Right forelimb (tissue), 1 donor: ENCODE measurements at regions not wholly inside any gene's neighbourhood (a gene's known extent, or its start where the extent isn't known, plus 50 kb on each side); places are given as distances from the start of the nearest gene placed in this dataset.

Source experiments
- DNase-seq: peaks from one replicate; pipeline ENCODE4 v3.0.0-alpha.2; 2018

DNA sequence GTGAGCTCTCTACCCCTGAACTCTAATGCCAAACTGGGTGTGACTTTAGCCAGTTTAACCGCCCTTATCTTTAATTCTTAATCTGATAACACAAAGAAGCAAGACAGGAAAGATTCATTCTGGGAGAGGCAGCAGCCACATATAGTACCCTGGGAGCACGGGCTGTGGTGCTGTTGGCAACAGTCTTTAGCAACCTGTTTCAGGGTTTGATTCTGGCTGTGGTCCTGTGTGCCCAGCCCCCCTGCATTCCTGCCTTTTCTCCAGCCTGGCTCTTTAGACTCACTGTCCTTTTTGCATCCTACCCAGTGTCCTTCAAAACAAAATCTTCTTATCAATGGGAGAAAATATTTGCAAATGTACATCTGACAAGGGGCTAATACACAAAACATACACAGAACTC lies 275.2 kb downstream of the GXYLT1 start:
- DNase-seq: no peak

GRCh38 chr12:41866878-41867430 lies 277.7 kb downstream of the GXYLT1 start:
- DNase-seq: no peak

- no peak for DNase-seq
These were observed 288.4 kb downstream of the GXYLT1 start for GRCh38 chr12:41856228-41856627.

GRCh38 chr12:41850046-41850445 lies 294.6 kb downstream of the GXYLT1 start:
- no peak for DNase-seq

- DNase-seq: no peak
These were observed 298.0 kb downstream of the GXYLT1 start for GRCh38 chr12:41846718-41847117.

DNA sequence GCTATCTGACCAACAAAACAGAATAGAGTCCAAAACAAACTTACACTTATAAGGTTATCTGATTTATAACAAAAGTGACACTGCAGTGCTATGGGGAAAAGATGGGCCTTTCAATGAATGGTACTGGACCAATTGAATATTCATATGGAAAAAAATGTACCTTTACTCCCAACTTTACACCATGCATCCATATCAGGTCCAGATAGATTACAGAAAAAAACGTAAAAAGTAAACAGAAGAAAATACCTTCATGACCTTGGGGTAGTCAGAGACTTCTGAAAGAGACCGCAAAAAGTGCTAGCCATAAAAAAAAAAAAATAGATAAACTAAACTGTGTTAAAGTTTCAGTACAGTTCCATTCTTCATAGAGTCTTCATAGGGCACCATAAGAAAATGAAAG lies 308.3 kb downstream of the GXYLT1 start:
- no peak for DNase-seq

- no peak for DNase-seq
These were observed 309.1 kb downstream of the GXYLT1 start for GRCh38 chr12:41835556-41835955.

GRCh38 chr12:41819948-41820347 lies 324.7 kb downstream of the GXYLT1 start:
- DNase-seq: no peak

DNA sequence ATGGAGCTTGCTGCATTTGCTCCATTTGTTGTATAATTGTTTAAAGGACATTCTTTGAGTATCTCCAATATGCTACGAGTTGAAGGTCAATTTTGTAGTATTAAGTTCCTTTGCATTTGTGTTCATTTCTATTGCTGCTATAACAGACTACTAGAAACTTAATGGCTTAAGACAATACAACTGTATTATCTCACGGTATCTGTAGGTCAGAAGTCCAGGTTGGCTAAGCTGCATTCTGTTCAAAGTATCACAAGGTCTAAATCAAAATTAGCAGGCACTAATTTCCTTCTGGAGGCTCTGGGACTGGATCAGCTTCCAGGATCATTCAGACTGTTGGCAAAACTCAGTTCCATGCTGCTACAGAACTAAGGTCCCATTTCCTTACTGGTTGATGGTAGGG lies 340.6 kb downstream of the GXYLT1 start:
- DNase-seq: no peak

DNA sequence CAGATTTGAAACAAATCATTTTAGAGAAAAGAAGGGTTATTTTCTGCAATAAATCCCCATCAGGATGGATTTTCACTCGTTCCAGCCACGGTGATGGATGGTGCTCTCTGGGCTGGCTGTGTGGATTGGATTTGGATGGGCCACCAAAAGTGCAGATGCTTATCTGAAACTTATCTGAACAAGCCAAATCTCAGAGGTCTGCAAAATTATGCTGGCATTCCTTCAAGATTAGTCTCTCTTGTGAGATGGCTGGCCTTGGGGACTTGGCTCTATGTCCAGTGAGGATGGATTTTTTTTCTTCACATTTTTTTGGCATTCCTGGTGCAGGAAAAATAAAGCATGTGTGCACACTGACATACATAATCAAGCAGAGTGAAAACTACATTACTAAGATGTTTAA lies 341.9 kb downstream of the GXYLT1 start:
- no peak for DNase-seq

GRCh38 chr12:41801261-41801660 lies 343.4 kb downstream of the GXYLT1 start:
- no peak for DNase-seq

DNA sequence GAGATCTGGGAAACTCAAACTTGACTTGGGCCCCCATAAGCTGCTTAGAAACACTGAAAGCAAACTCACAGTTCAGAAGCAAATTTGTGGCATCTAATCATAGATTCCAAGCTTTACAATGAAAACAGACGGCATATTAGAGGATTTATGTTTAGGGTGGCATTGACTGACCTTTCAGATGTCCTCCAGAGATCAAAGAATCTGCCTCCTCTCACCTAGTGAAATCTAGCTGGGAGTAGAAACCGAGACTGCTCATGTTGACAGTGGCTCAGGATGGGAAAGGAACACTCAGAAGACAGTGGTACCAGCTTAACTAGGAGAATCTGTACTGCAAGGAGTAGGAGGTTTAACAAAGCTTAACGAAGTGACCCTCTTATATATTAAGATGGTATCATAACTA lies 345.0 kb downstream of the GXYLT1 start:
- no peak for DNase-seq

- DNase-seq: no peak
These were observed 348.8 kb downstream of the GXYLT1 start for GRCh38 chr12:41795910-41796309.

DNA sequence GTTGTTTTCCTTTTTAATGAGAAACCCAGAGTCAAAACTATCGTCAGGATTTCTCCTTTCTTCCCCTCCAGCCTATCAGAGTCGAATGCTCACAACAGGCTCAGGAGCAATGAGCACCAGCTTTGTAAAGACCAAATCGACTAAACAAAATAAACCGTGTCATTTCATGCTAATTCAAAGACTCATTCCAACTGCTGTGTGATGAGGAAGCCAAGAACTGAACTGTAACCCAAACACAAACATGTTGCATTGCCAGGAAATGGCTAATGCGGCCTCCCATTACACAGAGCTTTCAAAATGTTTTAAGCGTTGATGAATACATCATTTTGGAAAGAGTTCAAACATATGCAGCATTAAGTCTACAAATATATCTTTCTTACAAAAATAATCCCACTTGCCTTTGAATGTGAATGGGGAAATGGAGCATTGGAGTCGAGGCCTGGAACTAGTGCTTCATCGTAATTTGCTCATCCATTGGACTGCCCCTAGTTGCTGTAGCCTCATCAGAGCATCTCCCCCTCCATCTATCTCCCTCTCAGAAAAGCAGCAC lies 349.5 kb downstream of the GXYLT1 start:
- DNase-seq: no peak

GRCh38 chr12:41794336-41794735 lies 350.3 kb downstream of the GXYLT1 start:
- DNase-seq: no peak

GRCh38 chr12:41784957-41785356 lies 359.7 kb downstream of the GXYLT1 start:
- no peak for DNase-seq

DNA sequence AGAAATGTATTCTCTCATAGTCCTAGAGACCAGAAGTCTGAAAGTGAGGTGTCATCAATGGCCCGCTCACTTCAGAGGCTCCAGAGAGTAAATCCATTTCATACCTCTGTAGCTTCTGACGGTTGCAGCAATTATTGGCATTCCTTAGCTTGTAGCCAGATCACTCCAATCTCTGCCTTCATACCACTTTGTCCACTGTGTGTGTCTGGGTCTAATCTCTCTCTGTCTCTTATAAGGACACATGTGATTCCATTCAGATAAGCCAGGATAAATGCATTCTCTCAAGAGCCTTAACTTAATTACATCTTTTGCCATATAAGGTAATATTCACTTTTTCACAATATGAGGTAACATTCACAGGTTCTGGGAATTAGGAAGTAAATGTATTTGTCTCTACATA lies 365.7 kb downstream of the GXYLT1 start:
- no peak for DNase-seq

DNA sequence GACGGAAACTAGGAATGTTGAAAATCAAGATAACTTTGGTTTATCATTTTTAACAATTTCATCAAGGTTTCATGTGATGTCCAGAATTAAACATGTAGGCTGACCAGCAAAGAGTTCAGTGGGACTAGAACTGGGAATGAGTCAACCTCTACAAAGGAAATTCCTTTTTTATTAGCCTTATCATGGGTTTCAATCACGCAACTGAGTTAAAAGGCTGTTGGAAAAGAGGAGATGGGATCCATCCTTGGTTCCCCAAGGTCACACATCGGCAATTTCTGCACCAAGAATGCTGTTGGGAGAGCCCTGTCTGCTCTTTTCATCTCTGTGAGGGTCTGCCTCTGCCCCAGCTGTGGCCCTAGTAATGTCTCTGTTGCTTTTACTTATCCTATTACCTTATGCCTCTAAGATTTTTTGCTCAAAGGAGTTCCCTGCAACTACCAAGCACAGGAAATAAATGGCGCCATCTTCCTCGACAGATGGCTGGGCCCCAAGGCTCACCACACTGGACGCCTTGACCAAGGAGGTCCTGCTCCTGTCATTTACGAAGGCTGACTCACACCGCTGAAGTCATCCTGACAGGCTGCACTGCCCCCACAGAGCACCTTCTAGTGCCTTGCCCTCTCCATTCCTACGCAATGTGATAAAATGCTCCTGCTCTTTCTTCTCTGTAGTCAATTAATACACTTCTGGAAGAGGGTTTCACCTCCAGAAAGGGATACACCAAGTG lies 367.4 kb downstream of the GXYLT1 start:
- no peak for DNase-seq

DNA sequence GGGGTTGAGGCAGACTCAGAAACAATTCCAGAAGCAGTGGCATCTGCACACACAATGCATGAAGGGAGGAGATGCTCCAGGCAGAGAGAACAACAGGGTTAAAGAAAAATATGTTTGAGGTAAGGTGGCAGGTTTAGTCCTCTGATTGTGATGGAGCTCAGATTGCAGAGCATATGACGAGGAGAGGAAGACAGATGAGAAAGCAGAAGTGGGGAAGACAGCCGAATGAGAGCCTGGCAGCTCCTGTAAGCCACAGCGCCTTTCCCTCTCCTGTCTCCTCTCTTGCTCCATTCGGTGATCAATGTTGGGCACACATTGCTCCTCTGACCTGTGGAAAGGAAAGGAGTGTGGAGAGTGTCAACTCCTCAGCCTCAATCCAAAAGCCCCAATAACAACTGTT lies 372.2 kb downstream of the GXYLT1 start:
- DNase-seq: no peak

GRCh38 chr12:41769810-41770209 lies 374.9 kb downstream of the GXYLT1 start:
- DNase-seq: no peak

DNA sequence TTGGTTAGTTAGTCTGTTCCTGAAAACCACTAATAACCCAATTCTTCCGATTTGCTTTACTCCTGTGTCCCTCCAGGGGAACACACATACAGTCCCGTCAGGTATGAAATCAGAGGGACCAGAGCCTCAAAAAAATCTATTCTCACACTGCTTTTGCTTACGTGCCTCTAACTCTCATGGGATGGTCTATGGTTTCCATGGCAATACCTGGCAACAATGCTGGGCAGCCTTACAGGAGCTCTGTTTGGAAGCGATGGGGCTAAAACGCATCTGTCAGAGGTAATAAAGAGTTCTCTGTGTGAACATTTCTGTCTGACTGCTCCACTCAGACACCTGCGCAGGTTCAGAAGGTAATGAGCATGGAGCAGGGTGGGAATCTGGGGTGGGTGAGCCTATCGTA lies 376.2 kb downstream of the GXYLT1 start:
- DNase-seq: no peak

DNA sequence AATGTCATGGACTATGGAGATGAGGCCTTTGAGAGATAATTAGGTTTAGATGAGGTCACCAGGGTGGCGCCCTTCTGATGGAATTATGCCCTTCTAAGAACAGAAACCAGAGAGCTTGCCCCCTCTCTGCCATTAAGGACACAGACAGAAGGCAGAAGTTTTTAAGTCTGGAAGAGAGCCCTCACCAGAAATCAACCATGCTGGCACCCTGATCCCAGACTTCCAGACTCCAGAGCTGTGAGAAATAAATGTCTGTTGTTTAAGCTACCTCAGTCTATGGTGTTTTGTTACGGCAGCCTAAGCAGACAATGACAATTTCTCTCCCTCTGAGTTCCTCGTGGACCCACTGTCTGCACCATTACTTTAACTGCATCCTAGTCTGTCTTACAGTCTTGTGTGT lies 382.0 kb downstream of the GXYLT1 start:
- DNase-seq: no peak

DNA sequence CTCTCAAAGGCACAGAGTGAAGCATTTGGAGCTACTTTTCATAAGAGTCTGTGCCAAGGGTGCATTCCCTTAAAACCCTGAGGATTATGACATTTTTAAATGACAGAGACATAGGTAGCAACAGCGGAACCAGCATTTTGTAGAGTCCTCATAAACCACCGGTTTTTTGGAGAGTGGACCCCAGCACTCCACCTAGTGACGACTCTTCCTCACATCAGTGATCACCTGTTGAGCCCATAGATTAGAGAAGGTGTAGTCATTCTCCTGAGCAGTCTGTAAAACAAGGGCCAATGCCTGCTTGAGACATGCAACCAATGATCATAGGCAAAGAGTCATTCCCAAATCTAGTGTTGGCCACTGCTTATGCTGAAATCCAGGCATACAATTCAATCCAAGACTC lies 399.1 kb downstream of the GXYLT1 start:
- DNase-seq: no peak

DNA sequence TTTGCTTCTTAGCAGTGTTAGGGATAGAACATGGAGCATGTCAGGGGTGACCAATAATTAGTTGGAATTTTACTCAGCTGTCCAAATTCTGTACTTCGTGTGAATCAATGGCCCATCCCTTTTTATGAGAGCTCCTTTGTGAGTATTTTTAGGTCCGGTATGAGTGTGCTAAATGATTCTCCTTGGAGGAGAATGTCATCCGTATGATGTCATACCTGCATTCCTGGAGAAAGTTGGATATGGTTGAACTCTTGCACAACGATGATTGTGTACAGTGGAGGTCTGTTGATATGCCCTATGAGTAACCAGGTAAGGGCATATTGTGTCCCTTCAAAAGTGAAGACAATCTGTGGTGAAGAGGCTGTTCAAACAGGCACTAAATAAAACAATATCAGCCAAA lies 400.8 kb downstream of the GXYLT1 start:
- DNase-seq: no peak

DNA sequence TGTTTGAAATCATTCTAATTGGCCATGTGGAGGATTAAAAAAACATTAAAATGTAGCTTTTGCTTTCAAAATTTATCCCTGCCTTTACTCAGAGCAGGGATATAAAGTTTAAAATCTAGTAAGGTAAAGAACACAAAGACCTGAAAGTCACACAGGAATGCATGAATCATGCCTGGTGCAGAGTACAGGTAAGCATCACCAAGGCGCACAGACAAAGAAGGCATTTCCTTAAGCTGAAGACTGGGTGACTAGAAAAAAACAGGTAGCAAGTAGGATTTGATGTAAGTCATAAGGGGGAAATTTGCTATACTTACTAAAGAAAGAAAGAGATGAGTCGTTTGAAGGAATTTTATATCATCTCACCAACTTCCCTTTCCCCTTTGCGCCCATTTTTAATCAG lies 405.6 kb downstream of the GXYLT1 start:
- no peak for DNase-seq
